ENCODE measurements at regions not wholly inside any gene's neighbourhood (a gene's known extent, or its start where the extent isn't known, plus 50 kb on each side); places are given as distances from the start of the nearest gene placed in this dataset.

- CTCF ChIA-PET = no interaction called here
- no peak for DNase-seq (ENCODE audit: extremely low spot score)
- no peak for TF ChIP-seq CTCF (IDR thresholded peaks at IDR 0.05; ENCODE audit: control extremely low read depth, extremely low read depth, low read depth, missing control alignments)
- POLR2A ChIA-PET = no interaction called here
Observed at GRCh38 chr13:36750046-36750445, 69.0 kb upstream of the RFXAP start.

GRCh38 chr13:36750461-36750860 lies 68.6 kb upstream of the RFXAP start:
- no peak for TF ChIP-seq CTCF (IDR thresholded peaks at IDR 0.05; ENCODE audit: control extremely low read depth, extremely low read depth, low read depth, missing control alignments)
- ChIA-PET CTCF (no interaction called here), POLR2A (no interaction called here)
- DNase-seq (ENCODE audit: extremely low spot score) = no peak

GRCh38 chr13:36750946-36751345 lies 68.1 kb upstream of the RFXAP start:
- TF ChIP-seq CTCF (IDR thresholded peaks at IDR 0.05; ENCODE audit: control extremely low read depth, extremely low read depth, low read depth, missing control alignments) = no peak
- ChIA-PET POLR2A (no interaction called here), CTCF (no interaction called here)
- DNase-seq (ENCODE audit: extremely low spot score) = no peak

- TF ChIP-seq CTCF (IDR thresholded peaks at IDR 0.05; ENCODE audit: control extremely low read depth, extremely low read depth, low read depth, missing control alignments) = no peak
- CTCF ChIA-PET = interaction anchor here (1.1 kb wide), 1 partner anchor 17 kb away, joined by 4 read pairs; no protein-coding TSS in a partner anchor
- DNase-seq (ENCODE audit: extremely low spot score) = no peak
- POLR2A ChIA-PET = no interaction called here
Observed at GRCh38 chr13:36752673-36753072, 66.3 kb upstream of the RFXAP start.

GRCh38 chr13:36753176-36753575 lies 65.8 kb upstream of the RFXAP start:
- ChIA-PET CTCF (no interaction called here), POLR2A (no interaction called here)
- TF ChIP-seq CTCF (IDR thresholded peaks at IDR 0.05; ENCODE audit: control extremely low read depth, extremely low read depth, low read depth, missing control alignments) = no peak
- no peak for DNase-seq (ENCODE audit: extremely low spot score)

GRCh38 chr13:36758345-36758744 lies 60.7 kb upstream of the RFXAP start:
- no peak for DNase-seq (ENCODE audit: extremely low spot score)
- ChIA-PET CTCF (interaction anchor here (1.1 kb wide), 1 partner anchor 13 kb away, joined by 3 read pairs; no protein-coding TSS in a partner anchor), POLR2A (no interaction called here)
- no peak for TF ChIP-seq CTCF (IDR thresholded peaks at IDR 0.05; ENCODE audit: control extremely low read depth, extremely low read depth, low read depth, missing control alignments)
